GM19372 (cell line): ENCODE measurements at regions not wholly inside any gene's neighbourhood (a gene's known extent, or its start where the extent isn't known, plus 50 kb on each side); places are given as distances from the start of the nearest gene placed in this dataset.

Source experiments
- ATAC-seq: cut with Tn5 transposase; IDR thresholded peaks from one replicate; pipeline ENCODE4 v1.9.1; 2021; ENCODE audit warnings: mild to moderate bottlenecking, low read depth, moderate library complexity; ENCODE audit not compliant: unreplicated experiment

DNA sequence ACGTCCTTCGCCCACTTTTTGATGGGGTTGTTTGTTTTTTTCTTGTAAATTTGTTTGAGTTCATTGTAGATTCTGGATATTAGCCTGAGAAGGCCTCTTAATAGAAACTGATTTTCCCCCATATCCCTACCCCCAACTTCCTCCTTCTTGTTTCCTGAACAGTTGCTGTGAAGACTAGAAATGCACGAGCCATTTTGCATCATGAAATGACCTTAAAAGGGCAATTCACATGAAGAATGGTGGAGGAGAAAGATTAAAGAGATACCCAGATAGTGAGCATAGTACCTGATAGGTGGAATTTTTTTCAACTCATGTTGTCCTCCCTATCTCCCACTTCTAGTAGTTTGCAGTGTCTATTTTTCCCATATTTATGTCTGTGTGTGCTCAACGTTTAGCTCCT lies 55.2 kb upstream of the KCNH8 start:
- ATAC-seq = no peak

DNA sequence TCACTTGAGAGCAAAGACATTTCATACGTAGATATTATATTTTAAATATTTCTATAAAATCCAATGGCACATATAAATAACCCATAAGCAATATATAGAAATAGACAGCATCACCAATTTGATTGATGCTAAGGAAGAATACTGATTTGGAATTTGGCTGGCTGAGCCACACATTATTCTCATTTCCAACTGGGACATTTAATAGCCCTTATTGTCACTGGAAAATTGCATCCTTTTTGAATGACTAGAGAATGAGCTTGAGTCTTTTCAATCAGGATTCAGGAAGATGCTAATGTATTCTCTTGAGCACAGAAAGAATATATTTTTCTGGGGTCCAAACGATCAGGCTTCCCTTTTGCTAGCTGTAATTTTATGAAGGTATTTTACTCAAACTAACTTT lies 70.9 kb upstream of the KCNH8 start:
- no peak for ATAC-seq

- ATAC-seq = no peak
Measured at GRCh38 chr3:19075037-19075436, 73.3 kb upstream of the KCNH8 start.

DNA sequence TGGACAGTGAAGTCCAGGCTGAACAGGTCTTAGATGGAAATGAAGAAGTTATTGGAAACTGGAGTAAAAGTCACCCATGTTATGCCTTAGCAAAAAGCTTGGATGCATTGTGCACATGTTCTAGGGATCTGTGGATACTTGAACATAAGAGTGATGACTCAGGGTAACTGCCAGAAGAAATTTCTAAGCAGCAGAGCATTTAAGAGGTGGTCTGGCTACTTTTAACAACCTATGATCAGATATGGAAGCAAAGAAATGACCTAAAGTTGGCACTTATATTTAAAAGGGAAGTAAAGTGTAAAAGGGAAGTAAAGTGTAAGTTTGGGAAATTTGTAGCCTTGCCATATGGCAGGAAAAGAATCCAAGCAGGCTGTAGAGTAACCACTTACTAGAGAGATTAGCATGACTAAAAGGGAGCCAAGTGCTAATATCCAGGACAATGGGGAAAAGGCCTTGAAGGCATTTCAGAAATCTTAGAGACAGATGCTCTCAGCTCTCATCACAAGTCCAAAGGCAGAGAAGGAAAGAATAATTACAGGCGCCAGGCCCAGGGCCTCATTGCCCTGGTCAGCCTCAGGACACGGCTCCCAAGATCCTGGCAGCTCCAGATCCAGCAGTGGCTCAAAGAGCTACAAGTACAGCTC lies 73.9 kb upstream of the KCNH8 start:
- no peak for ATAC-seq

- ATAC-seq = no peak
Measured at GRCh38 chr3:19073341-19074105, 74.8 kb upstream of the KCNH8 start.

- ATAC-seq = no peak
Measured at GRCh38 chr3:19070325-19070724, 78.0 kb upstream of the KCNH8 start.

- ATAC-seq = no peak
Measured at GRCh38 chr3:19065027-19065426, 83.3 kb upstream of the KCNH8 start.

DNA sequence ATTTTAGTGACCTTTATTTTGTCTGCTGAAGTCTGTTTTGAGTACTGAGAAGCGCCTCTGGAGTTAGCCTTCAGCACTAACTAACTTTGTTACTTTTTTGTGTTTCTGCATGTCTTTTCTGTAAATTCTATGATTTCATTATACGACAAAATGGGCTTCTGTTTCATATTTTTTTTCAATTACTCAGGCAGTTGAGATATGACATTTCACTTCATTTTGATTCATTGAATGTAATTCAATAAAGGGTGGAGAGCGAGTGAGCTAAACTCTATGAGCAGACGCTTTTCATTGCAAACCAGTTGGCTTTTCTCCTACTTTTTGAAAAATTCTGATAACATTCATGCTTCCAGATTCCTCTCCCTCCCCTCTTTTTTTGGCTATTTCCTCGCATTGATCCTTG lies 84.4 kb upstream of the KCNH8 start:
- no peak for ATAC-seq

GRCh38 chr3:19060404-19060803 lies 87.9 kb upstream of the KCNH8 start:
- no peak for ATAC-seq

DNA sequence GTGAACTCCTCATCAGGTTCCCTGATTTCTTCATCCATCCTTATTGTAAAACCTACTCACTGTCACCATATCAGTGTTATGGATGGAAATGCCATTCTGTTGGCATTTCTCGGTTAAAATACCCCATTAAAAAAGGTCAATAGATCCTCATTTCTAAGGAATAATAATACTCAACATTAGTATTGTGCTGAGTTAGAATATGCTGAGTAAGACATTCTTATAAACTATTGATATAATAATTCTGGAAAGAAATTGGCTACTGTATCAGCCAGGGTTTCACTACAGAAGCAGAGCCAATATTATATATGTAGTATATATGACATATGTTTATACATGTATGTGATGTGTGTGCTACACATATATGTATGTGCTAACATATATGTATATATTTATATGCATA lies 95.4 kb upstream of the KCNH8 start:
- no peak for ATAC-seq

DNA sequence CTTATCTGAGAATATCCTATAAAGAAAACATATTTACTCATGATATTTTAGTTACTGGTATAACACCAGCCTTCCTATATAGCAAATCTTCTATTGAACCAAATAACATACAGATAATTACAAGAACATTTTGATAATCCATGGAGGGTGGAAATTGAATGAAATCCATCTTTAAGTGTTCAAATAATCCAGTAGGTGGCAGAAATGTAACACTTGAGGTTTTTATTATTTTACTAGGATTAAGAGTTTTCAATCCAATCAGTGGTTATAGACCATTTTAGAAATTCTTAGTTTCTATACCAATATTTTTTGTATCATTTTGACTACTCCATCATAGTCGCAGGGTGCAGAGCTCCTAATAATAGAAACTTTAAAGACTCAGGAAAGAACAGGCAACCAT lies 101.9 kb upstream of the KCNH8 start:
- no peak for ATAC-seq

DNA sequence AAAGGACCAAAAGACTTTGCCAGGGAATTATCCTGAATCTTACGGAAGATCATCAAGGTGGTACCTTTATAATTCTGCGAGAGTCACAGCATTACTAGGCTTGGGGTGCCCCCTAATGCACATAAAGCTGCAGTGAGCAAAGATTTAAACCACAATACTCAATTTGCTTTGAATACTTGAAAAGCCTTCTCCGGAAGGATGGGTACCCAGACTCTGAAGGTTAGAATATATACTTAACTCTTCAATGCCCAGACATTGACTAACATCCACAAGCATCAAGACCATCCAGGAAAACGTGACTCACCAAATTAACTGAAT lies 117.8 kb upstream of the KCNH8 start:
- no peak for ATAC-seq

DNA sequence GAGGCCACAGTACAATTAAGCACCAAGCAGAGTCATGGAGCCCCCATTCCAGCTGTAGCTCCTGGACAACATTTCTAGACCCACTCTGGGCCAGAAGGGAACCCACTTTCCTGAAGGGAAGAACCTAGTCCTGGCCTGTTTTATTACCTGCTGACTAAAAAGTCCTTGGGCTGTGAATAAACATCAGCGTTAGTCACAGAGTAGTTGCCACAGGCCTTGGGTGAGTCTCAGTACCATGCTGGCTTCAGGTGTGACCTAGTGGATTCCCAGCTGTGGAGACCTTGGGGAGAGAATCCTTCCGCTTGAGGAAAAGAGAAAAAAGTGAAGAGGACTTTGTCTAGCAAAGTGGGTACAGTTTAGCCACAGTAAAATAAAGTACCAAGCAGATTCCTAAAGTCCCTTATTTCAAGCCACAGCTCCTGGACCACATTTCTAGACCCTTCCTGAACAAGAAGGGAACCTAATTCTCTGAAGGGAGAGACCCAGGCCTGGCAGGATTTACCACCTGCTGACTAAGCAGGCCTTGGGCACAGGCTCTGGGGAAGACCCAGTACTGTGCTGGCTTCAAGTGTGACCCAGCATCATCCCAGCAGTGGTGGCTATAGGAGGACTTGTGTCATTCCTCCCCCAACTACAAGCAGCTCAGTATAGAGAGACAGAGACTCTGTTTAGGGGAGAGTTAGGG lies 118.3 kb upstream of the KCNH8 start:
- ATAC-seq = no peak

GRCh38 chr3:19025441-19025840 lies 122.9 kb upstream of the KCNH8 start:
- no peak for ATAC-seq

DNA sequence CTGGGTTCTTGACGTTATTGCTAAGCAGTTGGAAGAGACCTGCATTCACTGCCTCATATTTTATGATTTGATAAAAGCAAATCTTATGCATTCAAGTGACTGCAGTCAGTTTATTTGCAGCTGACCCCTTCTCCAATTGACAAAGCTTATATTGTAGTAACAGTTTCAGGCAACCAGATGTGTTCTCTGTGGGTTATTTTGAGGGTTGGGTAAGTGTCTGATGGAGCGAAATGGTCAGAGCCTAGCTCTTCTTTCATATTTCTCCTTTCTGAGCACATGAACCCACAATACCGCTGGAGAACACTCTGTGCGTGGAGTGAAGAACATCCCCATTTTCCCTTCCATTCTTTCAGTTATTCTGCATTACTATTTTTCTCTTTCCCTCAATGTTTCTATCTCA lies 125.8 kb upstream of the KCNH8 start:
- no peak for ATAC-seq

DNA sequence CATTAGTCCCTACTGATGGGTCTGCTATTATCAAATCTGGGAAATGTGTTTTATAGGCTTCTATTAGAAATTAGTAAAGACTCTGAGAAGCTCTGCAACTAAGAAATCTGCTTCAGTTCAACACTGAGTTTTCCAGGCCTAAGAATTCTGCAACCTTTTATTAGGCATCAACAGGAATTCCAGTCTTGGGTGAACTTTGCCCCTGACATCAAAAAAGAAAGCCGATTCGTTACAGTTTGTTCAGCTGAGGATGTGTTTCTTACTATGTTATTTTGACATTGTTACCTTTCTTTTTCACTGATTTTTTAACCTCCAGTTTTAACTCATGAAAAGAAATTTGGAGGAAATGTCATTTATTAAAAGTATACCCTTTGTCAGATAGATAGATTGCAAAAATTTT lies 131.5 kb upstream of the KCNH8 start:
- no peak for ATAC-seq

DNA sequence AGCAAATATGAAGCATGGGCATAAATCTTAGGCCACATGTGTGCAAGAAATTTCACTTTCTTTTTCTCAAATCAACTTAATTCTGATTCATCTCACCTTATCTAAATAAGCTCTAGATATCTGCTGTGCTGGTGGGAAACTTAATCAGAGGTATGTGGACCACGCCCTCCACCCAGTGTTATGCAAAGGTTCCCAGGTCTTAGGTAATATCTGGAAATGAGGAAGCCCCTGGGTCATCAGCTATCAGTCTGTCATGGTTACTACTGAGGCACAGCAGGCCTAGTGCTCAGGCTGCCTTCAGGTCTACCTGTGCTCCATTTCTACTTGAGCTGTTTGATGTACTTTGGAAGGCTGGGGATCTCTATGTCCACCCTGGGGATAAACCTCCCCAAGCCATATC lies 134.4 kb upstream of the KCNH8 start:
- no peak for ATAC-seq

DNA sequence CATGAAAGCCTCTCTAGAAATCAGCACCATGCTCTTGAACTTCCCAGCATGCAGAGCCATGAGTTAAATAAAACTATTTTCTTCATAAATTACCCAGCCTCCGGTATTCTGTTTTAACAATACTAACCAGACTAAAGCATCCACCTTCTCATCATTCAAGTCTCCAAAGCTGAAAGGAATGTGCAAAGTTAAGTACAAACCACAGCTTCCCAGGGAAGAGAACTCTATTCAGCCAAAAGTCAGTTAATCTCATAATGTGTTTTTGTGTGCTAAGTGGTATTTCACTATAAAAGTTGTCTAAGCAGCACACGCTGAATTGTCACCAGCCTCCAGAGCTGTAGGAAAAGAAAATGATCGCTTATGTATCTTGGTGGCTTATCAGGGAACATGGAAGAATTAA lies 135.5 kb upstream of the KCNH8 start:
- ATAC-seq = no peak

DNA sequence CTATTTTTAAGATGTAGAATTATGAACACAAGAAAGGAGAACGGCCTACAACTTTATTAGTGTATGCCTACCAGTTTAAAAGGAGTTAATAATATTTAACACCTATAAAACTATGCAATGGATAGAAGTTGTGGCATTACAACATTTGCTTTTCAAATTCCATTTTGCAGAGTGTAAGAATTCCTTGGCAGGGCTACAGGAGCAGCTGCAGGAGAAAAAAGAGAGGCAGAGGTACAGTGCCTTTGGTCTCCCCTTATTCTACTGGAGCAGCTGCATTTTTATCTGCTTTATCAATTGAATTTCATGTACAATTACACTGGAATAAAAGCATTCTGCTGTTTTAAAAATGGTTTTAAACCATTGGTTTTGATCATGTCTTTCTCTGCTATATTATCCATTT lies 145.7 kb upstream of the KCNH8 start:
- no peak for ATAC-seq

- no peak for ATAC-seq
Measured at GRCh38 chr3:18998069-18998468, 150.2 kb upstream of the KCNH8 start.

- ATAC-seq = no peak
Measured at GRCh38 chr3:18992709-18993108, 155.6 kb upstream of the KCNH8 start.

DNA sequence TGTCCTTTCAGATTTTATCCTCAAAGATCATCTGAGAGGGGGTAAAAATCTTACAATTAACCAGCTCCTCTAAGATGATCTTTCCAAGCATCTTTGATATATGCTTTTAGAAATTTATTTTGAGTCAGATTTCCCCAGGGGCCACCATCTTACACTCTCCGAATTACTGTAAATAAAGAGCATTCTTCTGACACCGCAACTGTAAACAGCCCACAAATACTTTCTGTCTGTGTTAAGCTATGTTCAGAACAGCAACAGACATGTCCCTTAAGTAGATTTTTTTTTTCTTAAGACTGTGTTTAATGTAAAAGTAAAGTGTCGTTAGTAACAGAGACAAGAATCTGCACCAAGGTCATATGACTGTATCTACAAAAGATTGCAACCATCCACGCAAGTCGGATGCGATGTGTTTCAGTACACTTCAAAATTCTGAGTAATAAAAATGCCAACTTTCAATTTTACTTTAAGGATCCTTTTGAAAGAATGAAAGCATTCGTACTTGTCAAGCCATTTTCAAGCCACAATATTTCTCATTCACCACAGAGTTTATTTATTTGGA lies 159.0 kb upstream of the KCNH8 start:
- ATAC-seq = no peak
